ENCODE measurements at regions not wholly inside any gene's neighbourhood (a gene's known extent, or its start where the extent isn't known, plus 50 kb on each side); places are given as distances from the start of the nearest gene placed in this dataset.

DNA sequence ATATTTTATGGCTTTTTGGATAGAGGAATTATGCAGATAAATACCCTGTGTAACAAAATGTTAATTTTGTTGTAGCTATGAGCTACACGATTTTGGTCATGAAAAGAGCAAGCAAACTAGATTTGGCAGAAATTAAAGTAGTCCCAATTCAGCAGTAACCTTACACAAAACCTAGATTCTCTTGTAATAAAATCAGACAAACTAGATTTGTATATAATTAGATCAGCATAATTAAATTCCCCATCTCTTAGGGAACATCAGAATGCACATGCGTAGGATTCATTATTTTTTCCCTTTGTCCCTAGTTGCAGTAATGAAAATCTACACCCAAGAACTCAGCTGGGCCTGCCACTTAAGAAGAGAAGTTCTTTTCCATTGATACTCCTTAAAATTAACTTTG, 1879.2 kb upstream of the CDH9 start:
- DNase-seq, result no peak

DNA sequence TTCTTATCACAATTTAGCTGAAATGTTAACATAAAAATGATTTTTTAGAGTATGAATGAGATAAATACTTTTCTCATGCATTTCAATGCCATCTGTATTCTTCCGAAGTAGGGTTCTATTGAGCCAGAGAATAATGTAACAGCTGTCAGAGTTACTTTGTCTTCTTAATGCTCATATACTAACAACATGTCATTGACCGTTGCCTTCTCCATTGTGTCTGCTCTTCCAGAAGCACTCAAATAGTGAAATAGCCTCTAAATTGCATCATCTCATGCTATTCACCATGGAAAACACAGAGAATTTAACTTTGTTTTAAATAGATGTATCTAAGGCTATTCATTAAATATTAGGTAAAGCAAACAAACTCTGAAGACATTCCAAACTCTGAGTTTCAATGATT, 1875.9 kb upstream of the CDH9 start:
- ChIA-PET CTCF (no interaction called here), POLR2A (no interaction called here)
- DNase-seq (no peak), ATAC-seq (no peak)
- H3K4me3 Mint-ChIP-seq, result no peak overlapping the region
- H3K36me3 Mint-ChIP-seq (ENCODE audit: low read depth), result no peaks in the 10 kb centered on the region
- intact Hi-C loops (cut with DNase I, micrococcal nuclease), result no loop called here
- H3K4me1 Mint-ChIP-seq, result no peaks in the 10 kb centered on the region
- no peak overlapping the region for H3K27ac Mint-ChIP-seq
- peaks cover 11% of the 10 kb centered on the region for H3K9me3 Mint-ChIP-seq (ENCODE audit: low read depth)
- H3K27me3 Mint-ChIP-seq, result no peaks in the 10 kb centered on the region

More for the DNA sequence above, 1879.2 kb upstream of the CDH9 start:
- Mint-ChIP-seq H3K27ac (no peak overlapping the region), H3K9me3 (ENCODE audit: low read depth) (peaks cover 11% of the 10 kb centered on the region), H3K4me1 (no peaks in the 10 kb centered on the region), H3K27me3 (no peaks in the 10 kb centered on the region), H3K4me3 (no peak overlapping the region), H3K36me3 (ENCODE audit: low read depth) (no peaks in the 10 kb centered on the region)
- intact Hi-C loops (cut with DNase I, micrococcal nuclease), result no loop called here
- POLR2A ChIA-PET, result no interaction called here
- no peak for ATAC-seq
- CTCF ChIA-PET, result no interaction called here

DNA sequence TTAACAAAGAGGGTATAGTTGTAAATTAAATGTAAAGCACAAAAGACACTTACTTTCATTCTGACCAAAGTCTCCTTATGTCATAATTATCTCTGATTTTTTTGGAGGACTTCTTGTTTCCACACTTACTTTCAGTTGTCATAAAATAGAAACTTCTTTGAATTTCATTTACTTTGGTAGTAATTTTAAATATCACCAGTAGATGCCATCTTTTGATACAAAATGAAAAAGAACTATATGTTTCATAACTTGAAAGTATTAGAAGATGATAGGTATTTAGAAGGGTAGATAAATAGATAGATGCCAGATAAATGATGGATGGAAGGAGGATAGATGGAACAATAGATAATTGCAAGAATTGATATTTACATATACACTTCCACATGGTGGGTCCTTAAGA, 1865.3 kb upstream of the CDH9 start:
- no peak for ATAC-seq
- intact Hi-C loops (cut with DNase I, micrococcal nuclease), result no loop called here
- H3K4me3 Mint-ChIP-seq, result no peak overlapping the region
- no peaks in the 10 kb centered on the region for H3K27me3 Mint-ChIP-seq
- DNase-seq, result no peak
- H3K4me1 Mint-ChIP-seq, result no peaks in the 10 kb centered on the region
- H3K27ac Mint-ChIP-seq, result no peak overlapping the region
- H3K9me3 Mint-ChIP-seq (ENCODE audit: low read depth), result peaks cover 5% of the 10 kb centered on the region
- no peaks in the 10 kb centered on the region for H3K36me3 Mint-ChIP-seq (ENCODE audit: low read depth)
- POLR2A ChIA-PET, result no interaction called here
- CTCF ChIA-PET, result no interaction called here

DNA sequence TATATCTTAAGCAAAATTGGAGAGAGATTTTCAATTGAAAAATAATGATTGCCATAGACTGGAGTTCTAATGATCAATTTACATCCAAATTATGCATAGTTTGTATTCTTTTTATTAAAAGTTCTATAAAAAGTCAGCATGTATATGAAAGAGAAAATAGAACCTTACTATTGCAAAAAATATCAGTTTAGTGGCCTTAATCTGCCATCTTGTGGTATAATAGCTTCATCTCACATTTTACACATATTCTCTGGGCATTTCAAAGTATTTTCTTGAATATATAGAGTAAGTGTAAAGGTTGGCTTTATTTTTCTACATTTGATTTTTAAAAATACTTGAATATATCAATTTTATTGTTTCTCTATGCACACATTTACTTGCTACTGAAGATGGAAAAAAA, 1858.6 kb upstream of the CDH9 start:
- Mint-ChIP-seq H3K27me3 (no peaks in the 10 kb centered on the region), H3K36me3 (ENCODE audit: low read depth) (no peaks in the 10 kb centered on the region), H3K27ac (no peak overlapping the region), H3K4me3 (no peak overlapping the region), H3K4me1 (no peaks in the 10 kb centered on the region), H3K9me3 (ENCODE audit: low read depth) (peaks cover 15% of the 10 kb centered on the region)
- ATAC-seq, result no peak
- DNase-seq, result no peak
- intact Hi-C loops (cut with DNase I, micrococcal nuclease), result no loop called here
- ChIA-PET CTCF (no interaction called here), POLR2A (no interaction called here)

DNA sequence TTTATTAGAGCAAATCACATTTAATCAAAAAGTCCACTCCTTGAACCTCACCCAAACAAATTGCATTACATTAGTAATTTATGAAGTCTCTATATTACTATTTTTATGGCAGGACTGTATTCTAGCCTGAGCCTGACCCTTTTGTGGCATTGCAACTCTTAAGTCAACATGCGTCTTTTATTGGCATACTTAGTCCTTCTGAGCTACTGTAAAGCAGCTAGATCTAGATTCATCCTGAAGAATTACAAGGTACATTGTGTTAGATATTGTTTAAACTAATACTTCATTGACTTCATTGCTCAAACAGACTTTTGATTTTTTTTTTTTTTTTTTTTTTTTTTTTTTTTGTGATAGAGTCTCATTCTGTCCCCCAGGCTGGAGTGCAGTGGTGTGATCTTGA, 1842.5 kb upstream of the CDH9 start:
- Mint-ChIP-seq H3K27ac (no peak overlapping the region), H3K36me3 (ENCODE audit: low read depth) (no peaks in the 10 kb centered on the region), H3K27me3 (no peaks in the 10 kb centered on the region), H3K4me3 (no peak overlapping the region), H3K4me1 (no peaks in the 10 kb centered on the region), H3K9me3 (ENCODE audit: low read depth) (peaks cover 12% of the 10 kb centered on the region)
- ChIA-PET CTCF (no interaction called here), POLR2A (no interaction called here)
- no peak for ATAC-seq
- no peak for DNase-seq
- intact Hi-C loops (cut with DNase I, micrococcal nuclease), result no loop called here

DNA sequence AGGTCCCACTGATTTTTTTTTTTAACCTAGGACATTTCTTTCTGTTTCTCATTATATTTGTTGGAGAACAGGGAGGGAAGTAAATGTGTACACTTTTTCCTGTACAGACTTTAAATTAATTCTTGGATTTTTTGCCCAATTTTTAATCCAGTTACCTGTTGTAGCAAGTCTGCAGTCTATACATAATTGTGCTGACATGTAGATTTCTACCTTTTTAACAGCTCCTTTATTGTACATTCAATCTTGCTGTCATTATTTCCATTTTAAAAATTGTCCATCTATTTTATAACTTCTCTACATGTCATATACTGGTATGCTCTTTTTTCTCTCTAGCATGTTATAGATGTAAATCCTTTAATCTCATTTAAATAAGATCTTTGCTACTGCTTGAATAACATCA, 1838.7 kb upstream of the CDH9 start:
- intact Hi-C loops (cut with DNase I, micrococcal nuclease), result no loop called here
- ATAC-seq, result no peak
- H3K9me3 Mint-ChIP-seq (ENCODE audit: low read depth), result peaks cover 19% of the 10 kb centered on the region
- ChIA-PET CTCF (no interaction called here), POLR2A (no interaction called here)
- H3K4me3 Mint-ChIP-seq, result no peak overlapping the region
- no peak for DNase-seq
- H3K4me1 Mint-ChIP-seq, result no peaks in the 10 kb centered on the region
- H3K27ac Mint-ChIP-seq, result no peak overlapping the region
- H3K36me3 Mint-ChIP-seq (ENCODE audit: low read depth), result no peaks in the 10 kb centered on the region
- no peaks in the 10 kb centered on the region for H3K27me3 Mint-ChIP-seq

DNA sequence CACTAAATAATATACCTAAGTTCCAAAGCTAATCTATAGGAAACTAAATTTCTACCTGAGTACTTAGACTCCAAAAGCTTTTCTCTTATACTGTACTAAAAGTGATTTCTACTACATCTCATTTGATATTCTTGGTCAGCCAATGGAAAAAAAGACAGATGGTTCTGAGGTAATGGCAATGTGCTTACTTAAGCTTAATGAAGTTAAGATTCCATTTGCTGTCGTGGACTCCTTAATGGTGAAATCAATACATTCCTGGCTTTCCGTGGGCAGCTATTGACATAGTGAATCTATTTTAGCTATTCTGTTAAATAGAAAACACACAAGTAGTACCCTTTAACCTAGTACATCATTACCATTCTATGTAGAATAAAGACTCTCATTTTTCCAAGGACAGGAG, 1825.6 kb upstream of the CDH9 start:
- ATAC-seq (no peak), DNase-seq (no peak)
- Mint-ChIP-seq H3K27ac (no peak overlapping the region), H3K9me3 (ENCODE audit: low read depth) (peaks cover 7% of the 10 kb centered on the region), H3K4me1 (no peaks in the 10 kb centered on the region), H3K27me3 (no peaks in the 10 kb centered on the region), H3K4me3 (no peak overlapping the region), H3K36me3 (ENCODE audit: low read depth) (no peaks in the 10 kb centered on the region)
- POLR2A ChIA-PET, result no interaction called here
- intact Hi-C loops (cut with DNase I, micrococcal nuclease), result no loop called here
- CTCF ChIA-PET, result no interaction called here

DNA sequence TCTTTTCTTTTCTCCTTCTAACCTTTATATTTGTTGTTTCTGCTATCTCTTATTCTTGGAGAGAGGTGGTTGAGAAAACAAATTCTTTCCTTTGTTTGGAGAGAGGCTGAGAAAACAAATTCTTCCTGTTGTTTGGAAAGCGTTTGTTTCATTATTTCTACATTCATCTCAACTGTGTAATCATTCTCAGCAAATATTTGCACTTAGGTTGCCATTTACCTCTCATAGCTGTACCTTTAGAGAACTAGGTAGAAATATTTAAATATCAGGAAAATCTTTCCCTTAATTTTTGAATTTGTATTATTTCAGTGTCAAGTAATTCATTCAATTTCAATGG, 1824.4 kb upstream of the CDH9 start:
- Mint-ChIP-seq H3K36me3 (ENCODE audit: low read depth) (no peaks in the 10 kb centered on the region), H3K27ac (no peak overlapping the region), H3K9me3 (ENCODE audit: low read depth) (peaks cover 9% of the 10 kb centered on the region), H3K4me3 (no peak overlapping the region), H3K27me3 (no peaks in the 10 kb centered on the region), H3K4me1 (no peaks in the 10 kb centered on the region)
- ChIA-PET POLR2A (no interaction called here), CTCF (no interaction called here)
- intact Hi-C loops (cut with DNase I, micrococcal nuclease), result no loop called here
- DNase-seq (no peak), ATAC-seq (no peak)

DNA sequence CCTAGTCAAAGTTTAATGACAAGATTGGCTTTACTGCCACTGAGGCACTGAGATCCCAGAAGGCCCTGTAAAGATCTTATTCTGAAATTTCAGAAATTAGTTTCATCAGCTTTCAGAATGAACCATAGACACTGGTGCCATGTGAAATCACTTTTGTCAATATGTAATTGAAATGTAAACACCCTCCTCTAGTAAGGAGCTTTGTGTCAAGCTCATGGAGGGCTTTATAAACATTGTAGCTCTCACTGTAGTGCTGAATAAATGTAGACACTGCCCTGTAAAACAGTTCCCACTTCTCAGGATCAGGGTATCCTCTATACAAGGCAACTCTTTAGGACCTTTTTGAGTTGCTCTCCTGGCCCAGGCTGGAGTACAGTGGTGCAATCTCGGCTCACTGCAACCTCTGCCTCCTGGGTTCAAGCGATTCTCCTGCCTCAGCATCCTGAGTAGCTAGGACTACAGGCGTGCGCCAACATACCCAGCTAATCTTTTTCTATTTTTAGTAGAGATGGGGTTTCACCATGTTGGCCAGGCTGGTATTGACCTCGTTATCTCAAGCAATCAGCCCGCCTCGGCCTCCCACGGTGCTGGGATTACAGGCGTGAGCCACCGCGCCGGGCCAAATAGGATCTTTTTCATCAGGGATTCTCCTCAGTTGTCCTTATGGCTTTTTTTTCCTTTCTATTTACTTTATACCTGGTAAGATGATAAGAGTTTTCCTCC, 1823.9 kb upstream of the CDH9 start:
- H3K9me3 Mint-ChIP-seq (ENCODE audit: low read depth), result peaks cover 6% of the 10 kb centered on the region
- no peaks in the 10 kb centered on the region for H3K4me1 Mint-ChIP-seq
- intact Hi-C loops (cut with DNase I, micrococcal nuclease), result no loop called here
- no peaks in the 10 kb centered on the region for H3K36me3 Mint-ChIP-seq (ENCODE audit: low read depth)
- no peak overlapping the region for H3K4me3 Mint-ChIP-seq
- POLR2A ChIA-PET, result no interaction called here
- no peak overlapping the region for H3K27ac Mint-ChIP-seq
- ATAC-seq (no peak), DNase-seq (no peak)
- H3K27me3 Mint-ChIP-seq, result no peaks in the 10 kb centered on the region
- CTCF ChIA-PET, result no interaction called here

DNA sequence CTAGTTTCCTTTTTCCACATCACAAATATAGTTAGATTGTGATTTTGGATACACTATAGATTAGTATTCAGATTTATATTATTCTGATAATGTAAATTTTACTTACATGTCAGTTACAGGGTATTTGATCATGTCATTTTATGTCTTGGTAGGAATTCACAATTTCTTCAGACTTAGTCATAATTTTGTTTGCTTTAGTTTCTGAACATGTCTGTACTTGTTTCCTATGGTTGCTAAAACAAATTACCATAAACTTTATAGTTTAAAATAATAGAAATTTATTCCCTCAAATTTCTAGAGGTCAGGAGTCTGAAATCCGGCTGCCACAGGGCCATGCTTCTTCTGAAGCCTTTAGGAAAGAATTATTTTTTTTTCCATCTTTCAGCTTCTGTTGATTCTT, 1817.2 kb upstream of the CDH9 start:
- Mint-ChIP-seq H3K4me1 (no peaks in the 10 kb centered on the region), H3K27me3 (no peaks in the 10 kb centered on the region), H3K4me3 (no peak overlapping the region), H3K36me3 (ENCODE audit: low read depth) (no peaks in the 10 kb centered on the region), H3K9me3 (ENCODE audit: low read depth) (peaks cover 14% of the 10 kb centered on the region), H3K27ac (no peak overlapping the region)
- intact Hi-C loops (cut with DNase I, micrococcal nuclease), result no loop called here
- DNase-seq (no peak), ATAC-seq (no peak)
- ChIA-PET POLR2A (no interaction called here), CTCF (no interaction called here)

DNA sequence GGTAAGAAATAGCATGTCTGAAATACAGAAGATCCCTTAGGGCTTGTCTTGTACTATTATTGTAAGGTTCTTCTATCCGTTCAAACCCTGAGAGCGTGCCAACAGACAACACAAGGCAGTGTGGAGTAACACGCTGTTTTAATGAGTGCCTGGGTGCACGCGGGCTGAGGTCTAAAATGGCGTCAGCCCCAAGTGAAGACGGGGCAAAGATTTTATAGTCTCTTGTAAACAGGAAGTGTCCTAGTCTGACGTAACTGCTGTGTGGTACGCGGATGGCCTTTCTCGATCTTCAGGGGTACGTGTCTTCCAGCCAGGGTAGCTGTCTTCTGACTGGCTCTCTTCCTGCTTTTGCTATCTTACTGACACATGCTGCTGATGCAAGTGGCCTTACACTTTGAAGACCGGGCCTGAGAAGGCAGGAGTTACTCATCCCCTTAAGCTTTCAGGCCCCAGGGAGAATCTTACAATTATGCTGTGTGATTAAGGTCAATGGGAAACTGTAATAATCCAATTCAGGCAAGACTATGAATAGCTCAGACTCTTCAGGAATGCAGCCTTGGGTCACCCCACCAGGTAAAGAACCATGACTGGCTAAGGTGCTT, 1812.0 kb upstream of the CDH9 start:
- no peak overlapping the region for H3K4me3 Mint-ChIP-seq
- CTCF ChIA-PET, result no interaction called here
- intact Hi-C loops (cut with DNase I, micrococcal nuclease), result no loop called here

DNA sequence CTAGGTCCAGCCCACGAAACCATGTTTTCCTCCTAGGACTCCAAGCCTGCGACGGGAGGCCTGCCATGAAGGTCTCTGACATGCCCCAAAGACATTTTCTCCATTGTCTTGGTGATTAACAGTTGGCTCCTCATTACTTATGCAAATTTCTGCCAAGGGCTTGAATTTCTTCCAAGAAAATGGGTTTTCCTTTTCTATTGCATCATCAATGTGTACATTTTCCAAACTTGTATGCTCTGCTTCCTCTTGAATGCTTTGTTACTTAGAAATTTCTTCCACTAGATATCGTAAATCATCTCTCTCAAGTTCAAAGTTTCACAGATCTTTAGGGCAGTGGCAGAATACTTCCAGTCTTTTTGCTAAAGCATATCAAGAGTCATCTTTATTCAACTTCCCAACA, 1792.7 kb upstream of the CDH9 start:
- H3K36me3 Mint-ChIP-seq (ENCODE audit: low read depth), result no peaks in the 10 kb centered on the region
- intact Hi-C loops (cut with DNase I, micrococcal nuclease), result no loop called here
- no peaks in the 10 kb centered on the region for H3K27me3 Mint-ChIP-seq
- no peak overlapping the region for H3K27ac Mint-ChIP-seq
- DNase-seq (no peak), ATAC-seq (no peak)
- H3K4me1 Mint-ChIP-seq, result no peaks in the 10 kb centered on the region
- no peak overlapping the region for H3K4me3 Mint-ChIP-seq
- ChIA-PET POLR2A (no interaction called here), CTCF (no interaction called here)
- peaks cover 9% of the 10 kb centered on the region for H3K9me3 Mint-ChIP-seq (ENCODE audit: low read depth)

More for the DNA sequence above, 1812.0 kb upstream of the CDH9 start:
- H3K9me3 Mint-ChIP-seq (ENCODE audit: low read depth), result peaks cover 13% of the 10 kb centered on the region
- no peaks in the 10 kb centered on the region for H3K36me3 Mint-ChIP-seq (ENCODE audit: low read depth)
- no peak for DNase-seq
- H3K27me3 Mint-ChIP-seq, result no peaks in the 10 kb centered on the region
- H3K27ac Mint-ChIP-seq, result no peak overlapping the region
- no peak for ATAC-seq
- POLR2A ChIA-PET, result no interaction called here
- H3K4me1 Mint-ChIP-seq, result no peaks in the 10 kb centered on the region

DNA sequence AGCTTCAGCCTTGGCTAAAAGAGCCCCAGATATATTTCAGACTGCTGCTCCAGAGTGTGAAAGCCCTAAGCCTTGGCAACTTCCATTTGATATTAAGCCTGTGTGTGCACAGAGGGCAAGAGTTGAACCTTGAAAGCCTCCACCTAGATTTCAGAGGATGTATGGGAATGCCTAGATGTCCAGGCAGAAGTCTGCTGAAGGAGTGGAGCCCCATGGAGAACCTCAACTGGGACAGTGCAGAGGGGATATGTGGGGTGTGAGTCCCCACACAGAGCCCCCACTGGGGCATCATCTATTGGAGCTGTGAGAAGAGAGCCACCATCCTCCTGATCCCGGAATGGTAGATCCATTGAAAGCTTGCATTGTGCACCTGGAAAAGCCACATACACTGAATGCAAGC, 1784.8 kb upstream of the CDH9 start:
- ATAC-seq, result no peak
- CTCF ChIA-PET, result no interaction called here
- DNase-seq, result no peak
- H3K27me3 Mint-ChIP-seq, result no peaks in the 10 kb centered on the region
- H3K36me3 Mint-ChIP-seq (ENCODE audit: low read depth), result no peaks in the 10 kb centered on the region
- POLR2A ChIA-PET, result no interaction called here
- intact Hi-C loops (cut with DNase I, micrococcal nuclease), result no loop called here
- H3K4me1 Mint-ChIP-seq, result no peaks in the 10 kb centered on the region
- H3K4me3 Mint-ChIP-seq, result no peak overlapping the region
- H3K9me3 Mint-ChIP-seq (ENCODE audit: low read depth), result peaks cover 16% of the 10 kb centered on the region
- H3K27ac Mint-ChIP-seq, result no peak overlapping the region

Measured in activated CD4-positive, alpha-beta T cell treated with anti-CD3 and anti-CD28 coated beads for 36 hours (primary cell).